HG03196 (cell line): ENCODE measurements at regions not wholly inside any gene's neighbourhood (a gene's known extent, or its start where the extent isn't known, plus 50 kb on each side); places are given as distances from the start of the nearest gene placed in this dataset.

ENCODE experiments used
- ATAC-seq: cut with Tn5 transposase; IDR thresholded peaks from one replicate; pipeline ENCODE4 v1.9.1; 2021; ENCODE audit not compliant: unreplicated experiment

DNA sequence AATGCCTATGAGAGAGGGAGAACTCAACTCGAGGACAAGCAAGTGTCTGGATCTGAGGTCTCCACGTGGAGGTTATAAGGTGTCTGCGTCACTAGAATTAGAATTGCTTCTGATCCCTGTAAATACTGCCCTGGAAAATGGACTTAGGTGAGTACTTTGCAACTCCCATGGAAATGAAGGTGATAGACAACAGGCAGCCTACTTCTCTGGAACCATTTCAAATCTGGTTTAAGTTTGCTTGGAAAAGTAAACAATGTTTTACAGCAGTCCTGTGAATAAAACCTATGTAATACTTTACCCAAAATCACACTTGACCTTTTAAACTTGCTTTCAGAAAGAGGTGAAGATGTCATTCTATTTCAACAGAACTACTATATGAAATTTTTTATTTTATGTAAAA, 70.1 kb upstream of the TENT5A start:
- ATAC-seq = no peak

GRCh38 chr6:81821449-81821848, 69.0 kb upstream of the TENT5A start:
- ATAC-seq = no peak

DNA sequence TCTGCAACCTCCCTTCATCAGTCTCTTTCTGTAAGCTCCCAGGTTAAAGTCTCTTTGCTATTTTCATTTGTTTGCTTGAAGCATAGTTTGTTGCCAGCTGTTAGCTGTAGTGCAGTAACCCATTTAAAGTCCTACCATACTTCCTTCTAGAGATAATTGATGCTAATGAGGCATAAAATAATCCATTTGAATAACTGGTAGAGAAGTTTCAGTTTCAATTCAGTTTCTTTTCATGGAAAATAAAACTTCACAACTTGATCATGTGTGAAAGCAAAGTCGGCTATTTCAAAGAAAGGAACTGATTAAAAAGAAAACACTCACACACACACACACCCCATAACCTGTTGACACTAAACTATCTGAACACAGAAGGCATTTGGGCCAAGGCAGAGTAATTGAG, 68.5 kb upstream of the TENT5A start:
- no peak for ATAC-seq

DNA sequence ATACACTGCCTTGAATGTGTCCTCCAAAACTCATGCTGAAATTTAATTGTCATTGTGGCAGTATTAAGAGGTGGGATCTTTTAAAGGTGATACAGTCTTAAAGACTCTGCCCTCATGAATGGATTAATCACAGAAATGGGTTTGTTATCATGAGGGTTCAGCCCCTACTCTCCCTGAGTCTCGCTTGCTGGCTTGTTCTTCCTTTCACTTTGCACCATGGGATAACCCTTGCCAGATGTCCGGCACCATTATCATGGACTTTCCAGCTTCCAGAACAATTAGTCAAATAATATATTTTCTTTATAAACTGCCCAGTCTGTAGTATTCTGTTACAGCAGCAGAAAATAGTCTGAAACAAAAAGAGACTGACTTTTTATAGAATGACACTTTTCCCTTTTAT, 67.9 kb upstream of the TENT5A start:
- no peak for ATAC-seq

DNA sequence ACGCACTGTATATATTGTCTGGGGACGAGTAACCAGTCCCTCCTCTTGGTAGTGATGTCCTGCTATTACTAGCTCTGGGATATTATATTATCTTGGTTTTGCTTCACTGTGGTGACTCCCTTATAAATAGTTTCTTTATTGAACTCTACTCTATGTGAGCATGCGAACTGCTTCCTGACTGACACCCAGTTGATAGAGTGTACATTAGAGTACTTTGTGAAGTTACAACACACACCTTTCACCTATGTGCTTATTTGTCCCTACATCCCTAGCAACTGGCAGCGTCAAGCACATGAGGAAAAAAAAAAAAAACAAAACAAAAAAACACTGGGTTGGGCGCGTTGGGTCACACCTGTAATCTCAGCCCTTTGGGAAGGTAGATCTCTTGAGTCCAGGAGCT, 67.3 kb upstream of the TENT5A start:
- ATAC-seq = no peak

- no peak for ATAC-seq
Measured at GRCh38 chr6:81818901-81819361, 66.5 kb upstream of the TENT5A start.

GRCh38 chr6:81816380-81816779, 63.9 kb upstream of the TENT5A start:
- ATAC-seq = no peak

DNA sequence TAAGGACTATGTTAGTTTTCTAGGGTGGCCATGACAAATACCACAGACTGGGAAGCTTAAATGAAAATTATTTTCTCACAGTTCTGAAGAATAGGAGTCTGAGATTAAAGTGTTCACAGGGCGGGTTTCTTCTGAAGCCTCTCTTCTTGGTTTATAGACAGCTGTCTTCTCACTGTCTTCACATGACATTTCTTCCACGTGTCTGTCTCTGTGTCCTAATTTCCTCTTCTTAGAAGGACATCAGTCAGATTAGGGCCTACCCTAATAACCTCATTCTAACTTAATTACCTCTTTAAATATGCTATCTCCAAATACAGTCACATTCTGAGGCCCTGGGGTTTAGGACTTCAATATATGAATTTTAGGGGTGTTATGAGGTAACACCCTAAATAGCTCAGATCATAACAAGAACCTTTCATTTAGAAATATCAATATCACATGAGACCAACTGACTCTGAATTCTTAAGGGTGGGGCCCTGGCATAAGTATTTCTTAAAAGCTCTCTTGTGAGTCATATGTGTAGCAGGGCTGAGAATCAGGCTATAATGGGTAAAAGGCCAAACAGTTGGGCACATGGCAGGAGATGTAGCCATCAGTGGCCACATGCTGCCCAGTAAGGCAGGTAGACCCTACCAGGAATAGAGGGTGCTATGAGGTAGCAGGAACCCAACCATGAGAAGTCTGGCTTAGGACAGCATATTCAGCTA, 62.0 kb upstream of the TENT5A start:
- ATAC-seq = no peak

- no peak for ATAC-seq
Measured at GRCh38 chr6:81813305-81813704, 60.8 kb upstream of the TENT5A start.

- no peak for ATAC-seq
Measured at GRCh38 chr6:81812401-81812800, 59.9 kb upstream of the TENT5A start.

DNA sequence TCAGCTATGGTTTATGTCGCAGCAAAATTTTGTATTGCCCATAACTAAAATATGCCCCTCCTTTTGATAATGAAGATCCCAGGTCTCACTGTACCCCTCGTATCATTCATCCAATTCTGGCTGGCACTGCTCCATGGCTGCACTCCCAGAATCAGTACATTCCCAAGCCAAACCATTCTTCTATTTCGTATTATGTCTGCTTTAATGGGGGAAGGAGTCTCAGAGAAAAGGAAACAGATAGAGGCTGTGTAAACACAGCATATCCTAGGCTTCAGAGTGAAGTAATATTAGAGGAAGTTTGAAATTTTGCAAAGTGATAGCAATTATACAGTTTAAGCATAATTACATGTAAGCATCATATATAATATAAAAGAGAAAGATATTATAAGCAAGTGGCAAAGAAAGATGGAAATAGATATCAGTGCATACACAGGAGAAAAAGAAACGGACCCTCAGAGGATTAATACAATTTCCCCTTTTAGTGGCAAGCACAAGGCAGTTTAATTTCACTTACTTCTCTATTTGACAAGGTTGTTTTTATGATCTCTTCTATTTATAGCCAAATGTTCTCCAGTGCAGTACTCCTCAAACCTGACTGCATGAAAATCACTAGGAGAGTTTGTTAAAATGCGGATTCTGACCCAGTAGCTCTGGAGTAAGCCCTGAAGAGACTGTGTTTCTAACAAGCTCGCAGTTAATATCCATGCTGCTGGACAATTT, 56.5 kb upstream of the TENT5A start:
- no peak for ATAC-seq

GRCh38 chr6:81806793-81807565, 54.5 kb upstream of the TENT5A start:
- no peak for ATAC-seq

GRCh38 chr6:81802356-81802755, 49.9 kb upstream of the TENT5A start:
- ATAC-seq = no peak
